Right ventricle myocardium superior (tissue), 1 donor: ENCODE measurements at regions not wholly inside any gene's neighbourhood (a gene's known extent, or its start where the extent isn't known, plus 50 kb on each side); places are given as distances from the start of the nearest gene placed in this dataset.
A peak's percentile ranks its signal among the peaks of the same experiment; 100 is the strongest.

Source experiments
- ATAC-seq: fragments of 200-7000 bp; cut with Tn5 transposase; one replicate; pipeline ENCODE4 v1.9.1; 2020; ENCODE audit warnings: mild to moderate bottlenecking; ENCODE audit not compliant: poor library complexity
- DNase-seq: peaks from one replicate; pipeline ENCODE4 v3.0.0-alpha.2; 2020
- intact Hi-C: fragments of 100-400 bp; cut with DNase I; formaldehyde crosslinking; loops from one replicate; pipeline ENCODE4 v1.11.2; 2022
- donor health status: DM: no; HTN: yes; CAD: no; lungs with severe emphysema.

- ATAC-seq (no peak), DNase-seq (no peak)
- intact Hi-C loops = no loop called here
These were observed 98.1 kb upstream of the PTPRR start for GRCh38 chr12:71018682-71019081.

- intact Hi-C loops = no loop called here
- ATAC-seq = peak; percentile 71
- DNase-seq = no peak
These were observed 93.7 kb upstream of the PTPRR start for GRCh38 chr12:71014180-71014785.

GRCh38 chr12:71011261-71011660, 90.7 kb upstream of the PTPRR start:
- ATAC-seq (peak; percentile 53), DNase-seq (no peak)
- intact Hi-C loops = no loop called here

- intact Hi-C loops = no loop called here
- ATAC-seq (no peak), DNase-seq (no peak)
These were observed 89.6 kb upstream of the PTPRR start for GRCh38 chr12:71010143-71010479.

GRCh38 chr12:71009430-71010142, 89.0 kb upstream of the PTPRR start:
- DNase-seq (no peak), ATAC-seq (no peak)
- intact Hi-C loops = no loop called here

- ATAC-seq = no peak
- intact Hi-C loops = no loop called here
- DNase-seq = no peak
These were observed 88.1 kb upstream of the PTPRR start for GRCh38 chr12:71008616-71009015.

- peak; percentile 18 for ATAC-seq
- DNase-seq = no peak
- intact Hi-C loops = no loop called here
These were observed 87.4 kb upstream of the PTPRR start for GRCh38 chr12:71007781-71008404.

- no peak for ATAC-seq
- DNase-seq = no peak
These were observed 86.5 kb upstream of the PTPRR start for GRCh38 chr12:71007020-71007419.

GRCh38 chr12:71005166-71005565, 84.6 kb upstream of the PTPRR start:
- intact Hi-C loops = no loop called here
- DNase-seq (no peak), ATAC-seq (no peak)

More at GRCh38 chr12:71007020-71007419, 86.5 kb upstream of the PTPRR start:
- intact Hi-C loops = no loop called here

- ATAC-seq (no peak), DNase-seq (no peak)
- intact Hi-C loops = no loop called here
These were observed 84.0 kb upstream of the PTPRR start for GRCh38 chr12:71004578-71004977.

GRCh38 chr12:71000748-71001147, 80.2 kb upstream of the PTPRR start:
- DNase-seq (no peak), ATAC-seq (no peak)
- intact Hi-C loops = no loop called here

GRCh38 chr12:71000255-71000654, 79.7 kb upstream of the PTPRR start:
- ATAC-seq = no peak
- intact Hi-C loops = no loop called here
- no peak for DNase-seq

- peak; percentile 93 for ATAC-seq
- no peak for DNase-seq
- intact Hi-C loops = no loop called here
These were observed 73.8 kb upstream of the PTPRR start for GRCh38 chr12:70994217-70994788.

GRCh38 chr12:70989232-70989631, 68.7 kb upstream of the PTPRR start:
- DNase-seq (no peak), ATAC-seq (peak; percentile 57)
- intact Hi-C loops = no loop called here

- no peak for ATAC-seq
These were observed 65.3 kb upstream of the PTPRR start for GRCh38 chr12:70985850-70986249.

GRCh38 chr12:70983692-70984091, 63.2 kb upstream of the PTPRR start:
- intact Hi-C loops = no loop called here
- no peak for ATAC-seq
- DNase-seq = no peak

More at GRCh38 chr12:70985850-70986249, 65.3 kb upstream of the PTPRR start:
- DNase-seq = no peak
- intact Hi-C loops = no loop called here

GRCh38 chr12:70982991-70983390, 62.5 kb upstream of the PTPRR start:
- DNase-seq (no peak), ATAC-seq (no peak)
- intact Hi-C loops = no loop called here

GRCh38 chr12:70982286-70982685, 61.7 kb upstream of the PTPRR start:
- peak; percentile 43 for ATAC-seq
- intact Hi-C loops = no loop called here
- DNase-seq = no peak

- no peak for DNase-seq
- intact Hi-C loops = no loop called here
- ATAC-seq = peak; percentile 82
These were observed 50.7 kb upstream of the PTPRR start for GRCh38 chr12:70971001-70971794.
